ENCODE measurements at regions not wholly inside any gene's neighbourhood (a gene's known extent, or its start where the extent isn't known, plus 50 kb on each side); places are given as distances from the start of the nearest gene placed in this dataset.

DNA sequence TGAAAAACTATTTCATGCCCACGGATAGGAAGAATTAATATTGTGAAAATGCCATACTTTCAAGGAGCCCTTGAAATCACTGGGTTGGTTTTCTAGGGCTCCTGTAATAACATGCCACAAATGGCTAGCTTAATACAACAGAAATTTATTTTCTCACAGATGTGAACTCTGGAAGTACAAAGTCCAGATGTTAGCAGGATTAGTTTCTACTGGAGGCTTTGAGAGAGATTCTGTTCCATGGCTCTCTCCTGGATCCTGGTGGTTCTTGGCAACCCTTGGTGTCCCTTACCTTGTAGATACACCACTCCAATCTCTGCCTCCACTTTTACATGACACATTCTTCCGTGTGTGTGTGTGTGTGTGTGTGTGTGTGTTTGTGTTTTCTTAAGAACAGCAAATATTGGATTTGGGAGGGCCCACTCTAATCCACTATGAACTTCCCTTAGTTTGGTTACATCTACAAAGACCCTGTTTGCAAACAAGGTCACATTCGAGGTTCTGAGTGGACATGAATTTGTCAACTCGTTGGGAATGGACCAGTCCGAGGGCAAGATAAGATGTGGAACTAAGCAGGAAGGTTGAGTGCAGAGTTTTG lies 381.1 kb downstream of the IPO8 start:
- intact Hi-C loops (cut with DNase I; ENCODE audit: low total_unique reads) = loop anchor here (2.0 kb wide), 1 partner anchor 48 kb away; no protein-coding TSS in a partner anchor
- H3K9me3 ChIP-seq = peaks cover 5 to 27% of the 10 kb centered on the region in 2 donors
- TF ChIP-seq POLR2A (IDR thresholded peaks at IDR 0.05) = no peak
- no peak for TF ChIP-seq POLR2AphosphoS5 (IDR thresholded peaks at IDR 0.05)
- TF ChIP-seq, protein P1, sequence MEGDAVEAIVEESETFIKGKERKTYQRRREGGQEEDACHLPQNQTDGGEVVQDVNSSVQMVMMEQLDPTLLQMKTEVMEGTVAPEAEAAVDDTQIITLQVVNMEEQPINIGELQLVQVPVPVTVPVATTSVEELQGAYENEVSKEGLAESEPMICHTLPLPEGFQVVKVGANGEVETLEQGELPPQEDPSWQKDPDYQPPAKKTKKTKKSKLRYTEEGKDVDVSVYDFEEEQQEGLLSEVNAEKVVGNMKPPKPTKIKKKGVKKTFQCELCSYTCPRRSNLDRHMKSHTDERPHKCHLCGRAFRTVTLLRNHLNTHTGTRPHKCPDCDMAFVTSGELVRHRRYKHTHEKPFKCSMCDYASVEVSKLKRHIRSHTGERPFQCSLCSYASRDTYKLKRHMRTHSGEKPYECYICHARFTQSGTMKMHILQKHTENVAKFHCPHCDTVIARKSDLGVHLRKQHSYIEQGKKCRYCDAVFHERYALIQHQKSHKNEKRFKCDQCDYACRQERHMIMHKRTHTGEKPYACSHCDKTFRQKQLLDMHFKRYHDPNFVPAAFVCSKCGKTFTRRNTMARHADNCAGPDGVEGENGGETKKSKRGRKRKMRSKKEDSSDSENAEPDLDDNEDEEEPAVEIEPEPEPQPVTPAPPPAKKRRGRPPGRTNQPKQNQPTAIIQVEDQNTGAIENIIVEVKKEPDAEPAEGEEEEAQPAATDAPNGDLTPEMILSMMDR (IDR thresholded peaks at IDR 0.05) = no peak

DNA sequence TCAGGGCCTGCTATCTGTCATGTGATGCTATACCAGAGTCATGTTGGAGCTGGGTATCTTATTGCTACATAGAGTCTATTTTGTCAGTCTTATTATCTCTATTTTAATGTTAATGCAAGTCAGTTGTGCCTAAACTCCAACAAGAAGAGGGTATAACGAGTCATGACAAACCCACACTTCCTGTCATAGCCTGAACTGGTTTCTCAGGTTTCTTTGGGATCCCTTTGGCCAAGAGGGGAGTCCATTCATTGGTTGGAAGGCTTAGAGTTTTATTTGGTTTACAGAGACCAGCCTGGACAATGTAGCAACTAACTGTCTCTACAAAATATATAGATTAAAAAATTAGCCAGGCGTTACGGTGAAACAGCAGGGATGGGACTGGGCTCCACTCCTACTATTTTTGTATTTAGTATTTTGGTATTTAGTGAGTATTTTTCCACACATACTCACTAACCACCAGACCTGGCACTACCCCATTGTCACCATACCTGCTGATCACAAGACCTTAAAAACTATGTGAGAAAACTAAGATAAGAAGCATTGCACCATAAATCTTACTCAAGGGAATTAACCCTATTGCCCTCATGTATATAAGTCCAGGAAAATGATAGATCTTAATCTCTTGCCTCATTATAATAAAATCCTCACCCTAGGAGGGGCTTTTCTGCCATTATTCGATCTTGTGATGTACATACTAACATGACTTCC lies 387.5 kb downstream of the IPO8 start:
- peaks cover 5 to 29% of the 10 kb centered on the region in 2 donors for H3K9me3 ChIP-seq
- TF ChIP-seq, protein P1 (IDR thresholded peaks at IDR 0.05) = no peak
- no peak for TF ChIP-seq POLR2AphosphoS5 (IDR thresholded peaks at IDR 0.05)
- TF ChIP-seq POLR2A (IDR thresholded peaks at IDR 0.05) = no peak
- no peaks in the 10 kb centered on the region for H3K27me3 ChIP-seq
- intact Hi-C loops (cut with DNase I; ENCODE audit: low total_unique reads) = no loop called here
- no peaks in the 10 kb centered on the region for H3K4me1 ChIP-seq
- H3K4me3 ChIP-seq = no peak overlapping the region
- no peak overlapping the region for H3K27ac ChIP-seq
- DNase-seq (ENCODE audit: low spot score in 2 of 2) = no peak
- H3K36me3 ChIP-seq = no peaks in the 10 kb centered on the region

More for the DNA sequence above, 381.1 kb downstream of the IPO8 start:
- no peak overlapping the region for H3K27ac ChIP-seq
- no peak overlapping the region for H3K4me3 ChIP-seq
- no peaks in the 10 kb centered on the region for H3K4me1 ChIP-seq
- H3K36me3 ChIP-seq = no peaks in the 10 kb centered on the region
- H3K27me3 ChIP-seq = no peaks in the 10 kb centered on the region
- DNase-seq (ENCODE audit: low spot score in 2 of 2) = no peak

DNA sequence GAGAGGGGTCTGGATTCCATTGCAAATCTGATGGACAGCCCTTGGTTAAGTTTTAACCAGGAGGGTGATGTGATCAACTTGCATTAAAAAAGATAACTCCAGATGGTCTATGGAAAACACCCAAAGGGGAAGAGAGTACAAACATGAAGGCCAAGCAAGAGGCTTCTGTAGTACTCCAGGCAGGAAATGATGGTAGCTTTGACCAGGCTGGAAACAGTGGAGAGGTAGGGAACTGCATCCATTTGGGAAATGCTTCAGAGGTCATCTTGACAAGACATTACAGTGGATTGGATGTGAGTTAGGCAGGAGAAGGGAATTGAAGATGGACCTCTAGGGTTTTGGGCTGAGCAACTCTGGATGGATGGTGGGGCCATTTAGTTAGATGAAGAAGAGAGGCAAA lies 391.1 kb downstream of the IPO8 start:
- Histone ChIP-seq H3K27me3 (no peaks in the 10 kb centered on the region), H3K27ac (no peak overlapping the region), H3K9me3 (peaks cover 0 to under 1% of the 10 kb centered on the region in 2 donors), H3K4me3 (no peak overlapping the region), H3K36me3 (no peaks in the 10 kb centered on the region), H3K4me1 (no peaks in the 10 kb centered on the region)
- DNase-seq (ENCODE audit: low spot score in 2 of 2) = no peak
- TF ChIP-seq, protein P1 (IDR thresholded peaks at IDR 0.05) = no peak
- TF ChIP-seq POLR2A (IDR thresholded peaks at IDR 0.05) = no peak
- no peak for TF ChIP-seq POLR2AphosphoS5 (IDR thresholded peaks at IDR 0.05)
- intact Hi-C loops (cut with DNase I; ENCODE audit: low total_unique reads) = loop anchor here (5.0 kb wide), 1 partner anchor 443 kb away; no protein-coding TSS in a partner anchor

DNA sequence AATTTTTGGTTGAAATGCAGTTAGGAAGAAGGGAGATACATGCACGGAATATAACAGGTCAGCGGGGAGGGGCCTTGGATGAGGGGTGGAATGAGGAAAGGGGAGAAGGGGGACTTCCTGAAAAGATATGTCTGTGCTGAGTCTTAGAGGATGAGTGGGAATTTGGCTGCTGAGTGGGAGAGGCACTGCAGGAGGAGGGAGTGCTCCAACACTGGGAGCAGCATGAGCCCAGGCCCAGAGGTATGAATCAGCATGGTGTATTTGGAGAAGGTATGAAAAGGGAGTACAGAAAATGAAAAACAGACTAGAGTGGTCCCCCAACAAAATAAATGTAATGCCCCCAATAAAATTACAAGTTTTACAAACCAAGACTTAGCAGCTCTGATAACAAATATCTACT lies 394.4 kb downstream of the IPO8 start:
- Histone ChIP-seq H3K27ac (no peak overlapping the region), H3K4me3 (no peak overlapping the region), H3K9me3 (no peaks in the 10 kb centered on the region), H3K36me3 (no peaks in the 10 kb centered on the region), H3K27me3 (no peaks in the 10 kb centered on the region), H3K4me1 (no peaks in the 10 kb centered on the region)
- TF ChIP-seq POLR2AphosphoS5 (IDR thresholded peaks at IDR 0.05) (no peak), POLR2A (IDR thresholded peaks at IDR 0.05) (no peak)
- TF ChIP-seq, protein P1 (IDR thresholded peaks at IDR 0.05) = no peak
- no peak for DNase-seq (ENCODE audit: low spot score in 2 of 2)
- intact Hi-C loops (cut with DNase I; ENCODE audit: low total_unique reads) = loop anchor here (5.0 kb wide), 1 partner anchor 446 kb away; no protein-coding TSS in a partner anchor

DNA sequence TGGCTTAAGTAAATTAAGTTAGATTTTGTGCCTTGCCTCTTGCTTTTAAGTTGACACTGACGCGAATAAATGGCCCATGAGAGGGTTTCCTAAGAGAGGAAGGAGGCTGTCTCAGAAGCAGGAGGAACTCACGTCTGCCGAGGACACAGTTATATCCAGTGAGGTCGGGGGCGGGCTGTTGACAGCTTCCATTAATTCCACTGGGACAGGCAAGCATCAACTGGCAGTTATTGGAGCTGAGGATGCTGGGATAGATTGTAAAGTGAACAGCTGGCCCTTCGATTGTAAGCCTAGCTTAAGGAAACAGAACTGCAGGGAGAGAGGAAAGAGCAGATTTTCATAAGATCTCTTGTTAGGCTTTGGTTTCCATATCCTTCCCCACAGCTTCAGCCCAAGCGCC lies 399.2 kb downstream of the IPO8 start:
- DNase-seq (ENCODE audit: low spot score in 2 of 2) = no peak
- Histone ChIP-seq H3K4me3 (no peak overlapping the region), H3K27ac (no peak overlapping the region), H3K9me3 (no peaks in the 10 kb centered on the region), H3K27me3 (no peaks in the 10 kb centered on the region), H3K36me3 (no peaks in the 10 kb centered on the region), H3K4me1 (no peaks in the 10 kb centered on the region)
- TF ChIP-seq POLR2A (IDR thresholded peaks at IDR 0.05) (no peak), POLR2AphosphoS5 (IDR thresholded peaks at IDR 0.05) (no peak)
- TF ChIP-seq, protein P1 (IDR thresholded peaks at IDR 0.05) = no peak
- intact Hi-C loops (cut with DNase I; ENCODE audit: low total_unique reads) = no loop called here

Measured in breast epithelium (tissue), 4 donors.